ENCODE measurements at regions not wholly inside any gene's neighbourhood (a gene's known extent, or its start where the extent isn't known, plus 50 kb on each side); places are given as distances from the start of the nearest gene placed in this dataset.

DNA sequence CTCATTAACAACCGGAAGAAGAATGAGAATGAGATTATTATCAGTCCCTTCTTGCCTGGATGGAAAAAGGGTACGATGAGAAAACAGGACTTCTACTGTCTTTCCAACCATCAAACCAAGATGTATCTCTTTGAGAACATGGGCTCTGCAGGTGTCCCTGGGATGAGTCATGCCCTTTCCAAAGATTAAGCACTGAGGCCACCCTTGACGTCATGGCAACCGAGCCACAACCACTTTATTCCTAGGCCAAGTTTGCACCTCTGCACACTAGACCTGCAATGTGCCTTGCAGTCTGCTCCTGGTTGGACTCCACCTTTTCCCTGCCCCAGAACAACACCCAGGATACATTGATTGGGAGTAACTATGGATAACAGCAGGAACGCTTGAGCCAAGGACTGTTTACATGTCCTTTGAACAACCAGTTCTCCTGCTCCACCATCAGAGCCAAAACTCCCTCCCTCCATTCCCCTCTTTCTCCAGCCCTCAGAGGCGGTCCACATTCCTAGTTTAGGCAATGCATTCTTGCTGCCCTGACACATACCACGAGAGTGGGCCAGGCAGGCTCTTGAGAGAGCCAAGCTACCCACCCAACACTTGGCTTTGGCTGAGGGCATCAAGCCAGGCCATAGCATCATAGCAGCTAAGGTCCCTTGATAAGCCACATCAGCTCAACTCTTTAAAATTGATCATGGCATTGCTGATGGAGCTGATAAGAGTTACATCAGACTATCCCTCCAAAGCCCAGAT lies 310.7 kb downstream of the TNS1 start:
- no peaks in the 10 kb centered on the region for H3K27me3 ChIP-seq (replicated peaks in 1 of 2; ENCODE audit: control insufficient read depth in 2 of 2, extremely low read depth in 1 of 2, insufficient read depth in 2 of 2, low read length in 1 of 2)
- no peaks in the 10 kb centered on the region for H3K4me1 Mint-ChIP-seq
- H3K9me3 ChIP-seq, result no peaks in the 10 kb centered on the region
- no peaks in the 10 kb centered on the region for H3K9me3 Mint-ChIP-seq
- no peak overlapping the region for H3K27ac Mint-ChIP-seq
- H3K4me3 Mint-ChIP-seq, result no peak overlapping the region
- H3K36me3 Mint-ChIP-seq, result peaks cover 6% of the 10 kb centered on the region
- ATAC-seq (replicated peaks in 1 of 4) (no peak), DNase-seq (no peak)
- ChIA-PET CTCF (no interaction called here), POLR2A (no interaction called here)
- WGBS (ENCODE audit: insufficient coverage), result 86% methylated on average over 4 of the region's 7 CpGs
- peaks cover 0 to 3% of the 10 kb centered on the region in 2 donors for H3K27me3 Mint-ChIP-seq
- H3K36me3 ChIP-seq (ENCODE audit: control insufficient read depth in 2 of 2, extremely low read depth in 1 of 2, insufficient read depth in 1 of 2, low read length in 1 of 2), result no peaks in the 10 kb centered on the region
- H3K4me1 ChIP-seq (ENCODE audit: control insufficient read depth in 1 of 2, extremely low read depth in 1 of 2, insufficient read depth in 2 of 2, low read length in 2 of 2), result no peaks in the 10 kb centered on the region
- H3K4me3 ChIP-seq (ENCODE audit: control insufficient read depth in 1 of 2, extremely low read depth in 1 of 2, low read length in 1 of 2), result no peak overlapping the region
- no peak overlapping the region for H3K27ac ChIP-seq (ENCODE audit: low read length)

DNA sequence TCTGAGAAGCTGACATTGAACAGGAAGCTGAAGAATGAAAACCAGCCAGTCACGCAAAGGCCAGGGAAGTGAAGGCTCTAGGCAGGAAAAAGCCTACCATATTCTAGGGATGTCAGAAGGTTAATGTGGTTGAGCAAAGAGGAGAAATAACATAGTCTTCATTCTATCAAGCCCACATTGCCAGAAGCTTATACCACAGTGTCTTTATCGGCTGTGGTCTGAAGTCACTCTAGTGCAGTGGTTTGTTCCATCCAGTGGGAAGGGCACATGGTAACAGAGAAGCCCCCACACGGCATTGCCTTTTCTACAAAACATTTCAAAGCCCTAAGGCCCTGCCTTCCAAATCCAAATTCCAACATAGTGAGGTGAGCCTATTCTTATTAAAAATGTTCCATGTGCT lies 311.3 kb downstream of the TNS1 start:
- no peaks in the 10 kb centered on the region for H3K4me1 ChIP-seq (ENCODE audit: control insufficient read depth in 1 of 2, extremely low read depth in 1 of 2, insufficient read depth in 2 of 2, low read length in 2 of 2)
- peaks cover 0 to 4% of the 10 kb centered on the region in 2 donors for H3K27me3 Mint-ChIP-seq
- WGBS (ENCODE audit: insufficient coverage), result 100% methylated on average over 1 of the region's 3 CpGs
- no peak overlapping the region for H3K4me3 Mint-ChIP-seq
- no peak for DNase-seq
- no peaks in the 10 kb centered on the region for H3K4me1 Mint-ChIP-seq
- ATAC-seq (replicated peaks in 1 of 4), result no peak
- H3K27me3 ChIP-seq (replicated peaks in 1 of 2; ENCODE audit: control insufficient read depth in 2 of 2, extremely low read depth in 1 of 2, insufficient read depth in 2 of 2, low read length in 1 of 2), result no peaks in the 10 kb centered on the region
- ChIA-PET POLR2A (no interaction called here), CTCF (no interaction called here)
- no peak overlapping the region for H3K4me3 ChIP-seq (ENCODE audit: control insufficient read depth in 1 of 2, extremely low read depth in 1 of 2, low read length in 1 of 2)
- H3K36me3 ChIP-seq (ENCODE audit: control insufficient read depth in 2 of 2, extremely low read depth in 1 of 2, insufficient read depth in 1 of 2, low read length in 1 of 2), result no peaks in the 10 kb centered on the region
- H3K27ac ChIP-seq (ENCODE audit: low read length), result no peak overlapping the region
- no peaks in the 10 kb centered on the region for H3K9me3 ChIP-seq
- H3K9me3 Mint-ChIP-seq, result no peaks in the 10 kb centered on the region
- peaks cover 2% of the 10 kb centered on the region for H3K36me3 Mint-ChIP-seq
- H3K27ac Mint-ChIP-seq, result no peak overlapping the region

DNA sequence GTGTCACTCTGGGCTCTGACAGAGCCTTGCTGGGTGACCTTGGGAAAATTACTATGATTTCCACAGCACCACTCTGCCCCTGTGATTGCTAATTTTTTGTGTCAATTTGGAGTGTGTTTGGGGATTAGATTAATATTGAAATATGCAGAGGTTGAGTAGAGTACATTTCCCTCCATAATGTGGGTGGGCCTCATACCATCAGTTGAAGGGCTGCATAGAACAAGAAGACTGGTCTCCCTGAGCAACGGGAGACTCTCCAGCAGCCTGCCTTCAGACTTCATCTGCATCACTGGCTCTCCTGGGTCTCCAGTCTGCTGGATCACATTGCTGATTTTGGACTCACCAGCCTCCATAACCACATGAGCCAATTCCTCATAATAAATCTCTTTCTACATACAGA lies 313.7 kb downstream of the TNS1 start:
- Histone ChIP-seq H3K4me3 (ENCODE audit: control insufficient read depth in 1 of 2, extremely low read depth in 1 of 2, low read length in 1 of 2) (no peak overlapping the region), H3K27me3 (replicated peaks in 1 of 2; ENCODE audit: control insufficient read depth in 2 of 2, extremely low read depth in 1 of 2, insufficient read depth in 2 of 2, low read length in 1 of 2) (no peaks in the 10 kb centered on the region), H3K4me1 (ENCODE audit: control insufficient read depth in 1 of 2, extremely low read depth in 1 of 2, insufficient read depth in 2 of 2, low read length in 2 of 2) (no peaks in the 10 kb centered on the region), H3K36me3 (ENCODE audit: control insufficient read depth in 2 of 2, extremely low read depth in 1 of 2, insufficient read depth in 1 of 2, low read length in 1 of 2) (no peaks in the 10 kb centered on the region), H3K9me3 (no peaks in the 10 kb centered on the region), H3K27ac (ENCODE audit: low read length) (no peak overlapping the region)
- Mint-ChIP-seq H3K36me3 (no peaks in the 10 kb centered on the region), H3K4me3 (no peak overlapping the region), H3K27me3 (peaks cover 0 to 4% of the 10 kb centered on the region in 2 donors), H3K27ac (no peak overlapping the region), H3K4me1 (no peaks in the 10 kb centered on the region), H3K9me3 (no peaks in the 10 kb centered on the region)
- DNase-seq (no peak), ATAC-seq (replicated peaks in 1 of 4) (no peak)
- CTCF ChIA-PET, result no interaction called here
- POLR2A ChIA-PET, result no interaction called here
- 50% methylated on average over 1 of the region's 1 CpG for WGBS (ENCODE audit: insufficient coverage)

DNA sequence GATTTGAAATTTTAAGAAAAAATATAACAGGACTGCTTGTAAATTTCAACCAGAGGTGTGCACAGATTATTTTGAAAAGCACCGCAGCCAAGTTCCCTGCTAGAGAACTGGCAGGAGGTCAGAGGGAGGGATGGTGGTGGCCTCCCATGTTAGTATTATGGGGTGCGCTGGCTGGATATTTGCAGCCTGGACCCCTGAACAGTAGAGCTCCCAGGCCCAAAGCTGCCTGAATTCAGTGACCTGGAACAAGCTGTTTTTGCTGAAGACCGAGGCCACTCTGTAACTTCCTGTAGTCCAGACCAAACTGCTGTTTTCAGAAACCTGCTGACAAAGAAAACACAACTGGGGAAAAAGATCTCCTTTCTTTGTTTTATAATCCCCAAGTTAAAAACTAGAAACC lies 314.3 kb downstream of the TNS1 start:
- no peaks in the 10 kb centered on the region for H3K36me3 ChIP-seq (ENCODE audit: control insufficient read depth in 2 of 2, extremely low read depth in 1 of 2, insufficient read depth in 1 of 2, low read length in 1 of 2)
- DNase-seq, result no peak
- ChIA-PET POLR2A (no interaction called here), CTCF (no interaction called here)
- Mint-ChIP-seq H3K27ac (no peak overlapping the region), H3K27me3 (peaks cover 0 to 4% of the 10 kb centered on the region in 2 donors), H3K36me3 (no peaks in the 10 kb centered on the region), H3K9me3 (no peaks in the 10 kb centered on the region), H3K4me3 (no peak overlapping the region), H3K4me1 (no peaks in the 10 kb centered on the region)
- H3K4me1 ChIP-seq (ENCODE audit: control insufficient read depth in 1 of 2, extremely low read depth in 1 of 2, insufficient read depth in 2 of 2, low read length in 2 of 2), result no peaks in the 10 kb centered on the region
- WGBS (ENCODE audit: insufficient coverage), result 81% methylated on average over 3 of the region's 3 CpGs
- no peak for ATAC-seq (replicated peaks in 1 of 4)
- no peaks in the 10 kb centered on the region for H3K27me3 ChIP-seq (replicated peaks in 1 of 2; ENCODE audit: control insufficient read depth in 2 of 2, extremely low read depth in 1 of 2, insufficient read depth in 2 of 2, low read length in 1 of 2)
- H3K27ac ChIP-seq (ENCODE audit: low read length), result no peak overlapping the region
- H3K9me3 ChIP-seq, result no peaks in the 10 kb centered on the region
- H3K4me3 ChIP-seq (ENCODE audit: control insufficient read depth in 1 of 2, extremely low read depth in 1 of 2, low read length in 1 of 2), result no peak overlapping the region

DNA sequence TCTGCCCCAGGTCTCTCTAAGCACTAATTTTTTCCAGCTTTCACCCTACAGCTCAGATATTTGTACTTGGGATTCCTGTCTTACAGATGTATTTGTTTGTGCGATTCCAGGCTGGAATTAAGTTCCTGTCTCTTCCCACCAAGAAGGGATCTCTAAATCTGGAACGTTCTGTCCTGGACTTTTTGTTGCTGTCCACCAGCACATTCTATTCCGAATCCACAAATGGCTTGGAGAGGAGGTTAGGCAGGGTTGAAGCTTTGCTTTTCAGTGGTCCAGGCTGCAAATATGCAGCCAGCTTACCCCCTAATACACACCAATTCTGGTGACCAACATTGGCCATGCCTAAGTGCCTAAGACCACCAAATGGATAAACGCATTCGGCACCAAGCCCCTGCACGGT lies 315.0 kb downstream of the TNS1 start:
- no peak for ATAC-seq (replicated peaks in 1 of 4)
- Mint-ChIP-seq H3K4me3 (no peak overlapping the region), H3K27ac (no peak overlapping the region), H3K4me1 (no peaks in the 10 kb centered on the region), H3K36me3 (no peaks in the 10 kb centered on the region), H3K27me3 (peaks cover 0 to 4% of the 10 kb centered on the region in 2 donors), H3K9me3 (no peaks in the 10 kb centered on the region)
- no peaks in the 10 kb centered on the region for H3K9me3 ChIP-seq
- WGBS (ENCODE audit: insufficient coverage), result no CpG with 5 or more reads among the region's 6 CpGs
- no peak for DNase-seq
- ChIA-PET POLR2A (no interaction called here), CTCF (interaction anchor here in 1 of 2 donors (0.7 kb wide), 1 partner anchor 1321 kb away, joined by 15 read pairs; no protein-coding TSS in a partner anchor)
- H3K4me3 ChIP-seq (ENCODE audit: control insufficient read depth in 1 of 2, extremely low read depth in 1 of 2, low read length in 1 of 2), result no peak overlapping the region
- H3K27me3 ChIP-seq (replicated peaks in 1 of 2; ENCODE audit: control insufficient read depth in 2 of 2, extremely low read depth in 1 of 2, insufficient read depth in 2 of 2, low read length in 1 of 2), result no peaks in the 10 kb centered on the region
- H3K4me1 ChIP-seq (ENCODE audit: control insufficient read depth in 1 of 2, extremely low read depth in 1 of 2, insufficient read depth in 2 of 2, low read length in 2 of 2), result no peaks in the 10 kb centered on the region
- no peak overlapping the region for H3K27ac ChIP-seq (ENCODE audit: low read length)
- H3K36me3 ChIP-seq (ENCODE audit: control insufficient read depth in 2 of 2, extremely low read depth in 1 of 2, insufficient read depth in 1 of 2, low read length in 1 of 2), result no peaks in the 10 kb centered on the region

DNA sequence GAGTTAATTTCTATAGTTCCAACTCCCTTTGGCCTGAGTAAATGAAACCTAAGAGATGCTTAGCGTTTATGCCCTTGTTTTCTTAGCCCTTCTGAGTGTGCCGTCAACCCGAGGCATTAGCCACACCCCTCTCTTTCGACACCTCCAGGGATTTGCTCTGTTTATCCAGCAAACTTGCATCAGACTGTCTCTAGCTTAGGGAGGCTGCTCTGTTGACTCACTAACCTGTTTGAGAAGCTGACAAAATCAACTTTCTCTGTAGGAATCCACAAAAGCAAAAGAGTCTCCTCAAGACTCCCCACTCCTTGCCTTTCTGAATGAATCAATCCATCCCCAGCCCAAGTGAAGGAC lies 317.6 kb downstream of the TNS1 start:
- Mint-ChIP-seq H3K27me3 (peaks cover 0 to 4% of the 10 kb centered on the region in 2 donors), H3K4me3 (no peak overlapping the region), H3K4me1 (no peaks in the 10 kb centered on the region), H3K27ac (no peak overlapping the region), H3K36me3 (no peaks in the 10 kb centered on the region), H3K9me3 (no peaks in the 10 kb centered on the region)
- Histone ChIP-seq H3K9me3 (no peaks in the 10 kb centered on the region), H3K36me3 (ENCODE audit: control insufficient read depth in 2 of 2, extremely low read depth in 1 of 2, insufficient read depth in 1 of 2, low read length in 1 of 2) (no peaks in the 10 kb centered on the region), H3K4me3 (ENCODE audit: control insufficient read depth in 1 of 2, extremely low read depth in 1 of 2, low read length in 1 of 2) (no peak overlapping the region), H3K4me1 (ENCODE audit: control insufficient read depth in 1 of 2, extremely low read depth in 1 of 2, insufficient read depth in 2 of 2, low read length in 2 of 2) (no peaks in the 10 kb centered on the region), H3K27ac (ENCODE audit: low read length) (no peak overlapping the region), H3K27me3 (replicated peaks in 1 of 2; ENCODE audit: control insufficient read depth in 2 of 2, extremely low read depth in 1 of 2, insufficient read depth in 2 of 2, low read length in 1 of 2) (no peaks in the 10 kb centered on the region)
- CTCF ChIA-PET, result no interaction called here
- POLR2A ChIA-PET, result no interaction called here
- ATAC-seq (replicated peaks in 1 of 4) (no peak), DNase-seq (no peak)
- 72% methylated on average over 3 of the region's 4 CpGs for WGBS (ENCODE audit: insufficient coverage)
